ENCODE measurements at regions not wholly inside any gene's neighbourhood (a gene's known extent, or its start where the extent isn't known, plus 50 kb on each side); places are given as distances from the start of the nearest gene placed in this dataset.
A peak's percentile ranks its signal among the peaks of the same experiment; 100 is the strongest.

DNA sequence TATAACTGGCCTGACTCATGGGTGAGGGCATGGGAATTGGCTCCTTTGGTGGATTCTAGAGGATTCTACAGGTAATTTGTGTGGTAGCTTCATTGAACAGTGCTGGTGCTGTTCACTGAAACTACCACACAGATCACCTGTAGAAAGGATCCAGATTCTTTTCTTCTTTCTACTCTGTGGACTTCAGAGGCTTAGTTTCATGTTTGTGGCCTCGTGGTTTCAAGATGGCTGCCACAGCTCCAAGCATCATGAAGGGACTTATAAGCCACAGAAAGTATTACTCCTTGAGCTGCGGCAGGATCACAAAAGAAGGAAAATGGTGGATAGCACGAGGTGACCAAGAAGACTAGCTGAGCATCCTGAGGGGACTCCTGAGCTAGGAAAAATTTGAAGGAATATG, 88.9 kb downstream of the ADCYAP1 start:
- FAIRE-seq (no peak), DNase-seq (ENCODE audit: low read depth) (no peak)
- no peak overlapping the region for H3K9ac ChIP-seq (ENCODE audit: low read length)
- H3K27ac ChIP-seq (ENCODE audit: low read depth, low read length), result no peak overlapping the region
- no peak overlapping the region for H3K4me3 Mint-ChIP-seq (ENCODE audit: unreplicated experiment)
- no peak overlapping the region for H3K4me3 ChIP-seq (ENCODE audit: insufficient read depth, low read depth, low read length)
- no peaks in the 10 kb centered on the region for H3K36me3 ChIP-seq (ENCODE audit: insufficient read depth, low read length)
- no peaks in the 10 kb centered on the region for H4K20me1 ChIP-seq (ENCODE audit: insufficient read depth, low read length)
- no peak overlapping the region for H2AFZ ChIP-seq (ENCODE audit: low read depth, low read length)
- no peaks in the 10 kb centered on the region for H3K79me2 ChIP-seq (ENCODE audit: insufficient read depth, low read length)
- H3K36me3 Mint-ChIP-seq (ENCODE audit: low read depth, unreplicated experiment), result no peaks in the 10 kb centered on the region
- no peak overlapping the region for H3K4me2 ChIP-seq (ENCODE audit: low read length)
- peaks cover 2% of the 10 kb centered on the region for H3K9me3 Mint-ChIP-seq (ENCODE audit: unreplicated experiment)
- peaks cover 3% of the 10 kb centered on the region for H3K4me1 Mint-ChIP-seq (ENCODE audit: low read depth, unreplicated experiment)
- TF ChIP-seq, protein P1, sequence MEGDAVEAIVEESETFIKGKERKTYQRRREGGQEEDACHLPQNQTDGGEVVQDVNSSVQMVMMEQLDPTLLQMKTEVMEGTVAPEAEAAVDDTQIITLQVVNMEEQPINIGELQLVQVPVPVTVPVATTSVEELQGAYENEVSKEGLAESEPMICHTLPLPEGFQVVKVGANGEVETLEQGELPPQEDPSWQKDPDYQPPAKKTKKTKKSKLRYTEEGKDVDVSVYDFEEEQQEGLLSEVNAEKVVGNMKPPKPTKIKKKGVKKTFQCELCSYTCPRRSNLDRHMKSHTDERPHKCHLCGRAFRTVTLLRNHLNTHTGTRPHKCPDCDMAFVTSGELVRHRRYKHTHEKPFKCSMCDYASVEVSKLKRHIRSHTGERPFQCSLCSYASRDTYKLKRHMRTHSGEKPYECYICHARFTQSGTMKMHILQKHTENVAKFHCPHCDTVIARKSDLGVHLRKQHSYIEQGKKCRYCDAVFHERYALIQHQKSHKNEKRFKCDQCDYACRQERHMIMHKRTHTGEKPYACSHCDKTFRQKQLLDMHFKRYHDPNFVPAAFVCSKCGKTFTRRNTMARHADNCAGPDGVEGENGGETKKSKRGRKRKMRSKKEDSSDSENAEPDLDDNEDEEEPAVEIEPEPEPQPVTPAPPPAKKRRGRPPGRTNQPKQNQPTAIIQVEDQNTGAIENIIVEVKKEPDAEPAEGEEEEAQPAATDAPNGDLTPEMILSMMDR (IDR thresholded peaks at IDR 0.05; ENCODE audit: insufficient read depth, low read depth, low read length), result no peak
- TF ChIP-seq EZH2 (IDR thresholded peaks at IDR 0.05; ENCODE audit: insufficient read depth, low read length), result no peak
- H3K4me1 ChIP-seq (ENCODE audit: insufficient read depth, low read length), result peaks cover 3% of the 10 kb centered on the region
- H3K9me3 ChIP-seq (ENCODE audit: insufficient read depth, low read depth, low read length), result peaks cover 2% of the 10 kb centered on the region
- no peak overlapping the region for H3K27ac Mint-ChIP-seq (ENCODE audit: unreplicated experiment)
- H3K27me3 Mint-ChIP-seq (ENCODE audit: low read depth, unreplicated experiment), result no peaks in the 10 kb centered on the region
- no peaks in the 10 kb centered on the region for H3K27me3 ChIP-seq (ENCODE audit: insufficient read depth, low read length)

DNA sequence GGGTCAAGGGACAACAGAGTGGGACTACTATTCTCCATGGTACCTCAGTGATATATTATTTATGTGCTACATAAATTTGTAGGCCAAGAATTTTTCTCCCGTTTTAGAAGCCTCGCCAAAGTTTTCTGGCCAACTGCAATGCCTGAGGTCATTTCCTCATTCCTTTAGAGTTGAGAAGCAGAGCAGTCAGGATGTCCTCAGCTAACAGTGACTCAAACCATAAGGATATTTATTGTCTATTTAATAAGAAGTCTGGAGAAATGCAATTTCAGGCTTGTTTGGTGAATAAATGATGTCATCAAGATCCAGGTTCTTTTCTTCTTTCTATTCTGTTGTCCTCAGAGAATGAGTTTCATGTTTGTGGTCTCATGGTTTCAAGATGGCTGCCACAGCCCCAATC, 91.0 kb downstream of the ADCYAP1 start:
- Mint-ChIP-seq H3K4me1 (ENCODE audit: low read depth, unreplicated experiment) (peaks cover 3% of the 10 kb centered on the region), H3K36me3 (ENCODE audit: low read depth, unreplicated experiment) (no peaks in the 10 kb centered on the region), H3K4me3 (ENCODE audit: unreplicated experiment) (no peak overlapping the region), H3K27ac (ENCODE audit: unreplicated experiment) (no peak overlapping the region), H3K27me3 (ENCODE audit: low read depth, unreplicated experiment) (no peaks in the 10 kb centered on the region), H3K9me3 (ENCODE audit: unreplicated experiment) (peaks cover 2% of the 10 kb centered on the region)
- Histone ChIP-seq H3K79me2 (ENCODE audit: insufficient read depth, low read length) (no peaks in the 10 kb centered on the region), H3K4me1 (ENCODE audit: insufficient read depth, low read length) (peaks cover 7% of the 10 kb centered on the region), H2AFZ (ENCODE audit: low read depth, low read length) (peak overlapping the region; percentile 28), H3K36me3 (ENCODE audit: insufficient read depth, low read length) (no peaks in the 10 kb centered on the region), H4K20me1 (ENCODE audit: insufficient read depth, low read length) (no peaks in the 10 kb centered on the region), H3K27ac (ENCODE audit: low read depth, low read length) (peak overlapping the region; percentile 58), H3K4me3 (ENCODE audit: insufficient read depth, low read depth, low read length) (no peak overlapping the region), H3K9ac (ENCODE audit: low read length) (no peak overlapping the region), H3K4me2 (ENCODE audit: low read length) (peak overlapping the region; percentile 15), H3K27me3 (ENCODE audit: insufficient read depth, low read length) (no peaks in the 10 kb centered on the region), H3K9me3 (ENCODE audit: insufficient read depth, low read depth, low read length) (peaks cover 2% of the 10 kb centered on the region)
- no peak for TF ChIP-seq EZH2 (IDR thresholded peaks at IDR 0.05; ENCODE audit: insufficient read depth, low read length)
- TF ChIP-seq, protein P1 (IDR thresholded peaks at IDR 0.05; ENCODE audit: insufficient read depth, low read depth, low read length), result no peak
- peak; percentile 91 for DNase-seq (ENCODE audit: low read depth)
- no peak for FAIRE-seq

DNA sequence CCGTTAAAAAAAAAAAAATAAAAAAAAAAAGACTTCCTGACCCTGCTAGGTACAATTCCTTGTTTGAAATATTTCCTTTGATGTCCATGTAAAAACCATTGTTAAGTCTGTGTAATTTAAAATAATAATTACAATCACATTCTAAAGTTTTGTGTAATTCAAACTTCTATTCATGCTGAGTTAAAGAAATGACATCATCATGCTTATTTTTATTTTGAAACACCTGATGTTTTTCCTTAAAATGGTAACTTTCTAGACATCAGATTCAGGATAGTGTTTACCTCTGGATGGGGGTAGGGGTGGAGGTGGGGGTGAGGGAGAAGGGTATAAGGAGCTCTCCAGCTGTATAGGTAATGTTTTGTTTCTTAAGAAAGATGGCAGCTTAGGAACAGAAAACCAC, 92.8 kb downstream of the ADCYAP1 start:
- Mint-ChIP-seq H3K4me3 (ENCODE audit: unreplicated experiment) (no peak overlapping the region), H3K4me1 (ENCODE audit: low read depth, unreplicated experiment) (peaks cover 5% of the 10 kb centered on the region), H3K27me3 (ENCODE audit: low read depth, unreplicated experiment) (no peaks in the 10 kb centered on the region), H3K9me3 (ENCODE audit: unreplicated experiment) (peaks cover 2% of the 10 kb centered on the region), H3K27ac (ENCODE audit: unreplicated experiment) (no peak overlapping the region), H3K36me3 (ENCODE audit: low read depth, unreplicated experiment) (no peaks in the 10 kb centered on the region)
- Histone ChIP-seq H3K4me2 (ENCODE audit: low read length) (no peak overlapping the region), H3K27ac (ENCODE audit: low read depth, low read length) (no peak overlapping the region), H3K4me1 (ENCODE audit: insufficient read depth, low read length) (peaks cover 14% of the 10 kb centered on the region), H3K9ac (ENCODE audit: low read length) (no peak overlapping the region), H3K36me3 (ENCODE audit: insufficient read depth, low read length) (no peaks in the 10 kb centered on the region), H4K20me1 (ENCODE audit: insufficient read depth, low read length) (no peaks in the 10 kb centered on the region), H3K9me3 (ENCODE audit: insufficient read depth, low read depth, low read length) (peaks cover 2% of the 10 kb centered on the region), H3K4me3 (ENCODE audit: insufficient read depth, low read depth, low read length) (no peak overlapping the region), H3K79me2 (ENCODE audit: insufficient read depth, low read length) (no peaks in the 10 kb centered on the region), H2AFZ (ENCODE audit: low read depth, low read length) (no peak overlapping the region), H3K27me3 (ENCODE audit: insufficient read depth, low read length) (no peaks in the 10 kb centered on the region)
- TF ChIP-seq EZH2 (IDR thresholded peaks at IDR 0.05; ENCODE audit: insufficient read depth, low read length), result no peak
- TF ChIP-seq, protein P1 (IDR thresholded peaks at IDR 0.05; ENCODE audit: insufficient read depth, low read depth, low read length), result no peak
- no peak for FAIRE-seq
- DNase-seq (ENCODE audit: low read depth), result no peak

Data from astrocyte (in vitro differentiated cells and primary cell).